NCI-H187 (cell line): ENCODE measurements at regions not wholly inside any gene's neighbourhood (a gene's known extent, or its start where the extent isn't known, plus 50 kb on each side); places are given as distances from the start of the nearest gene placed in this dataset.

Experiments
- DNase-seq, 2 experiments: peaks; one replicate each; lab custom pipeline; 2025; lab: John Stamatoyannopoulos, UW

DNA sequence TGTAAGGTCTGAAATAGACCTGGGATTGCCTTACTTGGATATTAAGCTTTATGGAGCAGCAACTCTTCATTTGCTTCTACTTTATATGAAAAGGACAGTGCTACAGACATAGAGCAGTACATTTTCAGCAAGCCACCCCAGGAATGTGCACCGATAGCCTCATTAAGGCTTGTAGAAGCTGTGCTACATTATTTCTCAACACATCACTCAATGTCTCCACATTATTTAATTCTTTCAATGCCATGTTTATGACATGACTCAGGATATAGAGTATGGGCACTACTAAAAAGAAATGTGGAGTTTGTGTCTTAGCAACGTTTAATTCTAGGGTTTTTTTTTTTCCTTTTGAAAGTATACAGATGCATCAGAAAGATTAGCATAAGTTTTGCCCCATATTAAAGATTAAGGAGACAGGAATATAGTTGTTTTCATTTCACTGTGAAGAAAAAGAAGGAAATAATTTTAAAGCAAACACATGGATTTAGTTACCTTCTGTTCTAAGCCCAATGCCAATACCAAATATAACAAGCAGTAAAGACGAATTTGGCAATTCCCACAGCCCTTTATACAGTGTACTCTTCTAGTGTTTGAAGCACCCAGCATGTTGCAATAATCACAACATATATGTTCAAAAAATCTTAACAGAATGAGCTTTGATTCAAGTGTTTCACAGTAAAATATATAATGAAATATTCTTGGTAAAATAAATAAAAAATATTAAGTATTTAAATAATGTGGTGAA, 2140.1 kb upstream of the AGA start:
- no peak for DNase-seq

DNA sequence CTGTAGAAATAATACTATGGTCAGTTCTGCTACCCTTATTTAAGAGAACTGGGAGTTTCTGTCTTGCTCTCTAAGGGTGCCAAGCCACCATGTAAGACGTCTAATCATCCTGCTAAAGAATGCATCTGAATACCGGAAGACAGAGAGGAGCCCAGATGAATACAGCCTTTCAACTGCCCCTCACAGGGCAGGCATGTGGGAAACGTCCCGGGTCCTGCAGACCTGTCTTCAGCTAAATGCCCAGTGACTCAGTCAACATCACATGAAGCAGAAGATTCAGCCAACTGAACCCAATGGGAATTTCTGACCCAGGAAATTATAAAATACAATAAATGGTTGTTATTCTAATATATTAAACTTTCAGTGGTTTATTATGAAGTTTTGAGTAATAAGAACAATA, 2141.0 kb upstream of the AGA start:
- DNase-seq: no peak

DNA sequence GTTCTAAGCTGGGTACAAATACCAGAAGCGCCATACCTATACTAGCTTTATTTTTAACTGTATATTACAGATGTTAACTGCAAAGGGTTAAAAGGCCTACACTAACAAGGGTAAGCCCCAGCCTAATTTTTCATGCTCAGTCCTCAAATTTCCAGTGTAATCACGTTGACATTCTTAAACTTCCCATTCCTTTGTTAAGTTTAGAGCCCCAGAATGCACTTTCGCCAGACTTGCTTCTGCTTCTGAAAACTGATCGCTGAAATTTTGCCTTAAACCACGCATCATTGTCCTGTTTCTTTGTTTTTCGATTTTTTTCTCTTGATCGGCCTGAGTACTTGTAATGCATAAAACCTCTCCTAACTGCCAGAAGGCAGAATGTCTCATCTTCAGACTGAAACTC, 2141.9 kb upstream of the AGA start:
- no peak for DNase-seq

DNA sequence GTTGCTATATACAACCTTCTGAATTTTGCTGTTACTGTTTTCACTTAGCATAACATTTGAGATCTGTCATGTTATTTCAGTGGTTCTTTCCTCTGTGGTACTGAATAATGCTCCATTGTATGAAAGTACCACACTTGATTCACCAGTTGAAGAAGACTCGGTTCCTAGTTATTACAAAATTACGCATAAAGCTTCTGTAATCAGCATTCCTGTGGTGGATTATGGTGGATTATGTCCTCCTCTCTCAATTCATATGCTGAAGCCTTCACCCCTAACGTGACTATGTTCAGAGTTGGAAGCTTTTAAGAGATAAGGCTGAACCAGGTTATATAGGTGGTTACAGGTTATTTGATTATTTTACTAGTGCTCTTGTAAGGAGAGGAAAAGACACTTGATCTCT, 2143.5 kb upstream of the AGA start:
- no peak for DNase-seq

DNA sequence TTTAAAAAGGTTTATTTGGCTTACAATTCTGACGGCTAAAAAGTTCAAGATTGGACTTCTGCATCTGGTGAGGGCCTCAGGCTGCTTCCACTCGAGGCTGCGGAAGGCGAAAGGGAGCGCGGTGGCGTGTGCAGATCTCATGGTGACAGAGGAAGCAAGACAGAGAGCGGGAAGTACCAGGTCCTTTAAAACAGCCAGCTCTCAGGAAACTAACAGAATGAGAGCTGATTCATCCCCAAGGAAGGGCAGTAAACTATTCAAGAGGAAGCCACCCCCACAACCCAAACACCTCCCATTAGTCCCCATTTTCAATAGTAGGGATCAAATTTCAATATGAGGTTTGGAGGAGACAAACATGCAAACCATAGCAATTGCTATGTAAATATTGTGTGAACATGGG, 2144.2 kb upstream of the AGA start:
- DNase-seq: no peak

DNA sequence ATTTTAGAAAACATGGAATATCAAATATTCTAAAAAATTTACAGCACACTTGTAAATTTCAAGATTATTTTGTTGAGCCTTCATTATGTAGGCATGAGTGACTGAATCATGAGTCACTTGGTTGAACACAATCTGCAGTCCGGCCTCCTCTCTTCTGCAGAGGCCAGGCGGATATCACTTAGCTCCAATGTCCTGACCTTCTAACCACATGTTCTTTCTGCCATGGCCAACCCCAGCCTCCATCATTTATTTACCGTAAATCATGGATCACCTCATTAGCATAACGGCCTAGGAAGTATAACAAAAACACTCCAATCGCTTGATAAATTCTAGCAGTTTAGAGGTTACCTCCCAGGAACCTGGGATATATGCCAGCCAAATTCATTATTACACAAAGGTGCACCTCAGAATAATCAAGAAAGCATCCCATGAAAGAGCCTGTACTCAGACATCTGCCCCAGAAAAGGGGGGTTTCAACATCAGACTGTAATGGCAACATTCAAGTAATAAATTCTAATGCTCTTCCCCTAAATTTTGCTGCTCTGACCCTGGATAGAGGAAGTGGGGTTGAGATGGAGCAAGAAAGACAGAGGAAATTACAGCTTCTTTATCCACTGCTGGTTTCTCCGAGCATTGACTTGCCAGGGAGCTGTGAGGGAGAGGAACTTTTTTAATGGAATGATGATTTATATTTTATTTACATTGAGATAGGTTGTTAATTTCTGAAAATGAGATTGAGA, 2153.6 kb upstream of the AGA start:
- no peak for DNase-seq

DNA sequence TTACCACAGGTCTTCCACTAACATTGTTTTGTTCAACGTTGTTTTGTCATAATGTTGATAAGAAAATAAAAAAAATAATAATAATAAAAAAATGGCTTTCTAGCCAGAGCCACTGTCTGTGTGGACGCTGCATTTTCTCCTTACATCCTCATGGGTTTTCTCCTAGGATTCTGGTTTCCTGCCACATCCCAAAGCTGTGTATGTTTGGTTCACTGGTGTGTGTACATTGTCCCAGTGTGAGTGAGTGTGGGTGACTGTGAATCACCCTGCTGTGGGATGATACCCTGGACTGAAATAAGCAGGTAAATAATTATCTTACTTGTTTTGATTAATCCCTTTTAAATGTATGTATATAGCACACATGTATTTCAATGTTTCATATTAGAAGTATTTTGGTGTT, 2154.4 kb upstream of the AGA start:
- DNase-seq: no peak

DNA sequence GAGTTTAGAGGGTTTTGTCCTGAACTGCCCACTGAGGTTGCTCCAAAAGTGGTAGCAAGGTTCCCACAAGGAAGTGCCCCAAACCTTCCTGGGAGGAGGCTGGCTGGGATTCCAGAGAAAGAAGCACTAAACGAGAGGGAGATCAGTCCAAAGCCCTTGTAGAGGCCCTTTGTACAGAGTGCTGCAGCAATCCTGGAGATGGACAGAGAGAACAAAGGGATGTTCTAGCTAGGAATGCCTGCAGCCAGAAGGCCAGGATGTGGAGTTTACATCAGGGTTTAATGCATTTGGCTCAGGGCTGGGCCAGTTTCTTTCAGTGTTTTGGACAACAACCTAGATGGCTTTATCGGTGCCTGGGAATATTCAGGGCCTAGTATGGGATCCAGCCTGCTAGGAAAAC, 2155.1 kb upstream of the AGA start:
- no peak for DNase-seq

DNA sequence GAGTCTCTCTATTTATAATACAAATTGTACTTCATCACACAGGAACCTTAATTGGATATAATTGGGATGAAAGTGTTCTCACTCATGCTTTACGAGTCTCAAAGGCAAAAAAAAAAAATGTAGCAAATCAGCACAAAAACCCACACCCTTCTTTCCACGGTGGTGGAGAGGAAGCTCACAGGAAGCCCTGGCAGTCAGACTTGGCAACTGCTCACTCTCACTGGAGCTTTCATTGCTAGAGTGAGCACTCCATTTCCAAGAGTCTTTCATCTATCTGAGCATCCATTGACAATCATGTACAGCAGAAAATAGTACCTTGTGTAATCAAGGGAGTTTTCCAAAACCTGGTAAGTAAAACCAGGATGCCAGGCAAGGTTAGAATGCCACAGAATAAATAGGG, 2159.4 kb upstream of the AGA start:
- DNase-seq: no peak

DNA sequence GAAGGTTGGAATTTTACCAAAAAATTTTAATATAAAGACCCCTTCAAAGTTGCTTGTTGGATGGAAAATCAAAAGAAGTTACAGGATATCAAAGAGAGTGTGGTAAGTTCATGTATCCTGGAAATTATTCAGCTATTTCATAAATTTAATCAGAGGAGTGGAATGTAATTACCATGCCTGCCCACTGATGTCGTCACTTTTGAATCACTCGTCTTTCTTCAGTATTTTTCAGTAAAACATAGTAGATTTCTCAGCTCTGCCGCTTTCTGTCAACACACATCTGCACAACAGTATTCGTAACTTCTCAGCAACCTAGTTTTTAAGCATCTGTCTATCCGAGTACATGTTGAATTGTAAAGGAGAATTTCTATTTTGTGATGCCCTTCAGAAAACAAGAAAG, 2163.0 kb upstream of the AGA start:
- DNase-seq: no peak

DNA sequence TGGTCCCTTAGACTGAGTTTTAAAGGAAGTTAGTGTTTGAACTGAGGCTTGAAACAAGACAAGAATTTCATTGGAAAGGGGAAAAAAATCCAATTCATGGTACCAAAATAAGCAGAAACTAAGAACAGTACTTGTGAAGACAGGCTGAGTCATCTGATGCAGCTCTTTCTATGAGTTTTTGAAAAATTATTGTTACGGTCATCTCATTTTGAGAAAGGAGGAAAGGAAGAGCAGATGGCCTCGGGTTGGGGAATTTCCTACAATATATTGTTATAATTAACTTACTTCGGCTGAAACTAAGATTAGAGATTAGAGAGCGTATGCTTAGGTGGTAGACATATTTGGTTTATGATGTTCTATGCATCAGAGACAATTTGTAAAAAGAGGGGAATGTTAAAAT, 2164.8 kb upstream of the AGA start:
- no peak for DNase-seq

DNA sequence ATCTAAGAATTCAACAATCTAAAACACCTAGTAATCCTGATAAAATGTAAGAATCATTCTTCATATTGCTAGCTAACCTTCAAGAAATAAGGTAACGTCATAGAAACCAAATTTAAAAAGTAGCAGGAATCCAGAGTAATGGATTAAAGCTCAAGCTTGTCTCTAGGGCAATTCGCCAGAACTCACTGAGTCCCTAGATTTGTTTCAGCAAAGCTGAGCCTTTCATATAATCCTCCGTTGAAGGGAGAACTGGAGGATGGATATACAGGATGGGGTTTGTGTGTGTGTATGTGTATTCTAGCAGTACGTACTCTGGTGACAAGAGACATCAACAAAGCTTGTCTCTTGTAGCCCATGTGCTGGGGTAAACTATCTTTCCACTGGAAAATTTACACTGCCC, 2173.5 kb upstream of the AGA start:
- DNase-seq: no peak

DNA sequence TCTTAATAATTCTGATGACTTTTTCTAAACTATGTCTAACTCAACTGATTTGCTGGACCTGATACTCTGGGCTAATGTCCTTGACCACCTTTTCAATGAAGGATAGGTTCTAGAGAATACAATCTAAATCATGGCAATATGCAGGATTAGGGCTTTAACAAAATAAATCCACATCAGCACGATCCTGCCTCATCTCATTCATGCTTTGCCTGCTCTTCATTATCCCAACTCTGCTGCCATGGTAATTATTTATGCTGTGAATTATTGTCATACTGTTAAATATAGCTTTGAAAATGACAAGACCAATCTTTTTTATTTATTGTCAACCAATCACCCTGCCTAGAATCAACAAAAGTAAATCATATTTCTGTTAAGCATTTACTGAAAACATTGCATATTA, 2176.7 kb upstream of the AGA start:
- DNase-seq: no peak

DNA sequence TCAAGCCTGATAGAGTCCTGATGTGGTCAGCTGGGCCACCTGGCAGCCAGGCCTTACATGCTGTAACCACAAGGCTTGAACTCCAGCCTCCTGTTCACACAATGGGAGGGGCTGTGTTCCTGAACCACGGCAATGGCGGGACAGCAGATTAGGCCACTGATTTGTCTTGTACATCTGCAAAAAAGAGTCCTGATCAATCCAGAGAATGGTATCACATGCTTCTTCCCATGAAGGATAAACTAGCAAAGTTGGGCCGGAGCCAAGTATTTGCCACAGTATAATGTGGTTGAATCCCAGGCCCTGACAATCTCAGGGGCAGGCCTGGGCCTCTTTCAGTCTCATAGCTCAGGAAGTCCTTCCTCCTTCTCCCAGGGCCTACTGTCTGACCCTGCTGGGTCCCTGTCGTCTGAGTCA, 2182.5 kb upstream of the AGA start:
- DNase-seq: no peak

DNA sequence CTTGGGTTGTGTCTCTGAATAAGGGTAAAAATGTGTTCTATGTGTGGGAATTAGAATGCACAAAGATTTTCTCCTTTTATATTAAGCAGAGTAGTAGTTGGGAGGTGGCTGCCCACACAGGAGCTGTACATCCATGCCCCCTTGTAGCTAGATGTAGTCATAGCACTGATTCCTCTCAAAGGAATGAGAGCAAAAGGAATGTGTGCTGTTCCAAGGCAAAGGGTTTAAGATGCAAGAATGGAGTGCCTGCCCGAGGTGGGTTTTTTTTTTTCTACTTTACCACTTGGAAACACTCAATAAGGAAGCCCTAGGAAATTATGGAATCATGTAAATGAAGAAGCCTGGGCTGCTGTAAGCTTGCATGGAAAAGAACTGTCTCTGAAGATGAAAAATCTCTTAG, 2183.2 kb upstream of the AGA start:
- no peak for DNase-seq

DNA sequence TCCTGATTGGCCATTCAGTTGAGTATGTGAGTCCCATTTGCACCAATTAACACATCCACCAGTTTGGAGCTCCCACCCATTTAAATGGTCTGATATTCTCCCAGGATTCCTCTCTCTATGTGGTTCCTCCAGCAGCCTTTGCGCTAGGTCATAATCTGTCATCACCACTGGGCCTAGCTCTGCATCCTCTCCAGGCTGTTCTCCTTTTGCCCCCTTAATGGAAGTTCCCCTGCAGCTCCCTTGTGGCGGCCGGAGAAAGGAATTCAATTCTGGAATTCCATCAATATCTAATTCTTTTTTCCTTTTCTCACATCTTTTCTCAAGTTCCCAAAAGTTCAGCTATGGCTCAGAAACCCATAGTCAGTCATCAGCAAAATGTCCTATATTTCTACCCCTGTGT, 2184.4 kb upstream of the AGA start:
- no peak for DNase-seq

DNA sequence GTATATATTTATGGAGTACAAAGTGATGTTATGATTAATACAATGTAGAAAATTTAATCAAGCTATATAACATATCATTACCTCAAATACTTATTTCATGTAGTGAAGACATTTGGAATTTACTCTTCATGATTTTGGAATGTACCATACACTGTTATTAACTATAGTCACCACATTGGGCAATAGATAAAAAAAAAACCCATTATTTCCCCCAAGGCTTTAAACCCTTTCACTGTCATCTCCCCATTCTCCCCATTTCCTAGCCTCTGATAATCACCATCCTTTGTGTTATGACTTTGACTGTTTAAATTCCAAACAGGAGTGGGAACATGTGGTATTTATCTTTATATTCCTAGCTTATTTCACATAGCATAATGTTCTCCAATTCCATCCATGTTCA, 2189.1 kb upstream of the AGA start:
- DNase-seq: no peak

DNA sequence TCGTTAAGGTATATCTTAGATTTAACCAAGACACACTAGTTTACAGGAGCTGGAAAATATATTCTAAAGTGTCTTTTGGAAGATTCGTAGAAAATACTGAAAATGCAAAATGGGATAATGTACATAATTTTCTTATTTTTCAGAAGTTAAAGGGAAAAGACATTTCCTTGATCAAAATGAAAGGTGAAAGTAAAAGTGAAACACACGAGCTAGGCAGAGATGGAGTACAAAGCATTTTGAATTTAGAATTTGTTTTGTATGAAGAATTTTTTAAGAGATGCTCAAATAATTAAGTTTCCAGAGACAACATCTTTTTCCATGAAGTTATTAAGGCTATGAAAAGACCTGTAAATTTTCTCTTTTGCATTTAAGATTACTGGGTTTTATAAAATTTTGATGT, 2192.6 kb upstream of the AGA start:
- no peak for DNase-seq

DNA sequence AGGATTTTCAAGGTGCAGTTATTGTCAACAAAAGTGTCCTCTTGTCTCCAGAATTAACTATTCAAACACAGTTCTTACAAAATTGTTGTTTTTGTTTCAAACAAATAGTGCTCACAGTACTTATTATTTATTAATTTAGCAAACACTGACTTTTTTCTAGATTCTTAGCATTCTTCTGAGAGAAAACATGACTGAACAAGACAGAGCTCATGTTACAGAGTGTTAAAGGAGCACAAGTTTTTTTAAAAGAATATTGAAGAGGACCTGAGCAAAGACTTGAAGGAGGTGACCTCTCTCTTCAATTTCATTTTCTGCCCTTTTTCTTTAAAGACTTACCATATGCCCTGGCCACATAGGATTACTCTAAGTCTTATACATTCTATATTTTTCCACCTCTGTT, 2220.3 kb upstream of the AGA start:
- no peak for DNase-seq

DNA sequence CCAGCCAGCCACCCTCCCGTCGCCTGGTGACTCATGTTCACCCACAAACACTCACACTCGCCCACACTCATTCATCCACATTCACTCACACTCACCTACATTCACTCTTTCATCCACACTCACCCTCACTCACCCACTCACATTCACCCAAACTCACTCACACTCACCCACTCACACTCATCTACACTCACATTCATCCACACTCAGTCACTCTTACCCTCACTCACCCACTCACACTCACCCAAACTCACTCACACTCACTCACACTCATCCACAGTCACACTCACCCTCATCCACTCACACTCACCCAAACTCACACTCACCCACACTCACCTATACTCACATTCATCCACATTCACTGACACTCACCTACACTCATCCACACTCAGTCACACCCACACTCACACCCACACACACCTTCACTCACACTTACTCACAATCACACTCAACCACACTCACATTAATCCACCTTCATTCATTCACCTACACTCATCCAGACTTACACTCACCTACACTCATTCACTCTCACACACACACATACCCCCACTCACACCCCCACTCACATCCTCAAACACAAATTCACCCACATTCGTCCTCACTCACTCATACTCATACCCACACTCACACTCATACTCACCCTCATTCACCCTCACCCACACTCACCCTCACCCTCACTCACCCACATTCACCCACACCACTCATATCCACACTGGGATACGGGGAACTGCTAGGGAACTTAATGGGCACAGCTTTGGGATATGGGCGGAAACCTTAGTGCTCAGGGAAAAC, 2221.6 kb upstream of the AGA start:
- no peak for DNase-seq

DNA sequence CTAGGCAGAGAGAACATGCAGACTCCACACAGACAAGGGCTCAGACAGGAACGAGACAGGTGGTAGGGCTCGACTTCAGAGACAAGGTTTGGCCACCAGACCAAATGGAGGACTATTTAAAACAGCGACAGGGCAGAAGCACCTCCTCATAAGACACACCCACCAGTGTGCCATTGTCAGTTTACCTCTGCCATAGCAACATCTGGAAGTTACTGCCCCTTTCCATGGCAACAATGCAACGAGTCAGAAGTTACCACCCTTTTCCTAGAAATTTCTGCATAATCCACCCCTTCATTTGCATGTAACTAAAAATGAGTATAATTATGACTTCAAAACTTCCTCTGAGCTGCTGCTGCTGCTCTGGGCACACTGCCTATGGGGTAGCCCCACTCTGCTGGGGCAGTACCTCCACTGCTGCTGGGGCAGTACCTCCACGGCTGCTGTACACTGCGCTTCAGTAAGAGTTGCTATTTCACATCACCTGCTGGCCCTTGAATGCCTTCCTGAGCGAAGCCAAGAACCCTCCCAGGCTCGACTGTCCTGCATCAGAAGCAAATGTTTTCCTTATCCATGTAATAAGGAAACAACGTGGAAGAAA, 2222.3 kb upstream of the AGA start:
- DNase-seq: no peak

DNA sequence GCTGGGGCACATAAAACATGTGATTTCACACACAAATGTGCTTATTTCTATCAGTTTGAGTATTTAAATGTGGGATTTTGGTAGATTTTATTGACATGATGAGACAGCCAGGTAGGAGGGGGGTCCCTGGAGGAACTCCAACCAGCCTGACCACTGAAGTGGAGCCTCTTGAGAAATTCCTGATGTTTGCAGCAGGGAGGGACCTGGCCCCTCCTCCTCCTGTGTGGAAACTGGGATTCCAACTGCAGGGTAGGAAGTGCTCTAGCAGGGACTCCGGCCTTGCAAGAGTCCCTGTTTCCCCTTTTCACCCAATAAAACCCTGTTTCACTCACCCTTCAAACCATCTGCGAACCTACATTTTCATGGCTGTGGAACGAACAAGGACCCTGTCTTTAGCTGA, 2224.0 kb upstream of the AGA start:
- DNase-seq: no peak

DNA sequence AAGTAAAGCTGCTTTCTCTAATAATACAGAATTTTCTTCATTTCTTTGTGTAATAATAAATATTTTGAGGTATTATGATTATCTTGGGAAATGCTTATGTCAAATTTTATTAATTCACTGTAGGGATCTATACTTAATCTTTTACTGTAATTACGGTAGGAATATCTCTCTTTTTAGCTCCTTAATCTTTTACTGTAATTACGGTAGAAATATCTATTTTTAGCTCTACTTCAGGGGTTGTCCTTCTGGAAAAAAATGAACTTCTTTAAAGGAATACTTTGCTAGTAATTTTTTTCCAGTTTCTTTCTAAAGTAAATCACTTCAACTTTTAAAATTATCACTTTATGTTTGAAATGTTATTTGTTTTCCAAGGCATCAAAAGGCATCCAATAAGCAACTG, 2229.4 kb upstream of the AGA start:
- no peak for DNase-seq
